GM18907 (cell line): ENCODE measurements at regions not wholly inside any gene's neighbourhood (a gene's known extent, or its start where the extent isn't known, plus 50 kb on each side); places are given as distances from the start of the nearest gene placed in this dataset.

Experiments
- ATAC-seq: cut with Tn5 transposase; IDR thresholded peaks from one replicate; pipeline ENCODE4 v1.9.1; 2021; ENCODE audit warnings: mild to moderate bottlenecking, moderate library complexity; ENCODE audit not compliant: unreplicated experiment

DNA sequence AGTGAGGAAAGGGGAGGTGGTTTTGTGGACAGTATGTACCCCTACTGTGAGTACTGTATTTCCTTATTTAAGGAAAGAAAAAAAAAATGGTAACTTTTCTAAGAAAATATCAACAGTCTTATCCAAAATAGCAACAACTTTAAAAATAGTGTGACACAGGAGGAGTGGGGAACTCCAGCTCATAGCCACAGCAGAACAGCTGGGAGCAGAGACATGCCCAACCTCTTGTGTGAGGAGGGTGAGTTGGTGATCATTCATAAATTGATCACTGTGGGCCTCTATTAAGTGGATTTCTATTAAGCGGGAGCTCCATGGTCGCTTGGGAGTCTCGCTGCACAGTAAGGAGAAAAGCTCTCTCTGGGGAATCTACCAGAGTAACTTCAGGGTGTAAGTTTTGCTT is 158.8 kb upstream of the DUSP10 start:
- no peak for ATAC-seq

GRCh38 chr1:221897321-221897721 is 155.4 kb upstream of the DUSP10 start:
- no peak for ATAC-seq

GRCh38 chr1:221892301-221892830 is 150.5 kb upstream of the DUSP10 start:
- no peak for ATAC-seq

GRCh38 chr1:221891708-221892107 is 149.8 kb upstream of the DUSP10 start:
- ATAC-seq = no peak

DNA sequence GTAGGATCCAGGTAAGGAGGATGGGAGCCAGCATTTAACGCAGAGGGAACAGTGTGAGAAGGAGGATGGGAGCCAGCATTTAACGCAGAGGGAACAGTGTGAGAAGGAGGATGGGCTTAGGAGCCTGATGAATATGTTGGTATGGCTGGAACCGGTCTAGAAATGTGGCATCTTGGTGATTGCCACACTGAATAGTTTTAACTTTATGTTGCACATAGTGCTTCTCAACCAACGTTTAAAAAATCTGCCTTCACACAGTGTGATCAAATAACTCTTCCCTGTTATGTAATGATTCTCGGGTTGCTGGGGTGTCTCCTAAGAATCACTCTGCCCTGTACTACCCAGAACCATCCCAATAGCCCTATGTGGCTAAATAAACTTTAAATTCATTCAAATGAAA is 146.9 kb upstream of the DUSP10 start:
- no peak for ATAC-seq

- no peak for ATAC-seq
These were observed 146.3 kb upstream of the DUSP10 start for GRCh38 chr1:221888218-221888617.

DNA sequence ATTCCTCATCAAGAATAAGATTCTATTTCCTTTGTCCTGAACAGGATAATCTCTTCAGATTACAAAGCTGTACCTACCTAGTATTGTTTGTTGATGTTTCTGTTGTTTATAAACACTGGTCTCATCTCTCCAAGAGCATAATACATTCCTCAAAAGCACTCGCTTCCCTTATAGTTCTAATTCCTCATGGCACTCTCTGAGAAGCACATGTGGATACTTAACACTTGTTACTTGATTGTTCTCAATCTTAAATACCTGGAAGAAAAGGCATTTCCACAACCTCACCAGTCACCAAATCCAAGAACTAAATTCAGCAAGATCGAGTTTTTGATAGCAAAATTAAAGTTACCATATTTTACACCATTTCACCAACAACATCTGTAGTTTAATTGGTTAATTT is 145.9 kb upstream of the DUSP10 start:
- ATAC-seq = no peak

DNA sequence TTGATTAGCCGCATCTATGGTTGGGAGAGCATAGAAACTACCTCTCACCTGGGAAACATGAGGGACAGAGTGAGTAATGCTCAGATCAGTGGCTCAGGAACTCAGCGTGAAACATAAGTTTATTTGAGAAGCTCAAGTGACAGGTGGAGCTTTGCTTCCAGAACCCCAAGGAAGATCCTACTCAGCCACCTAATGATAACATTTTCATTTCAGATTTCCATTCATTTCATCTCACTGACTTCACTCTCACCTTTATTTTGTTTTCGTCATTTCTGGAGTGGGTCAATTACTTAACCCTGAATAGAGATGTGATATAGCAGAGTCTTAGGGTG is 145.5 kb upstream of the DUSP10 start:
- ATAC-seq = no peak

DNA sequence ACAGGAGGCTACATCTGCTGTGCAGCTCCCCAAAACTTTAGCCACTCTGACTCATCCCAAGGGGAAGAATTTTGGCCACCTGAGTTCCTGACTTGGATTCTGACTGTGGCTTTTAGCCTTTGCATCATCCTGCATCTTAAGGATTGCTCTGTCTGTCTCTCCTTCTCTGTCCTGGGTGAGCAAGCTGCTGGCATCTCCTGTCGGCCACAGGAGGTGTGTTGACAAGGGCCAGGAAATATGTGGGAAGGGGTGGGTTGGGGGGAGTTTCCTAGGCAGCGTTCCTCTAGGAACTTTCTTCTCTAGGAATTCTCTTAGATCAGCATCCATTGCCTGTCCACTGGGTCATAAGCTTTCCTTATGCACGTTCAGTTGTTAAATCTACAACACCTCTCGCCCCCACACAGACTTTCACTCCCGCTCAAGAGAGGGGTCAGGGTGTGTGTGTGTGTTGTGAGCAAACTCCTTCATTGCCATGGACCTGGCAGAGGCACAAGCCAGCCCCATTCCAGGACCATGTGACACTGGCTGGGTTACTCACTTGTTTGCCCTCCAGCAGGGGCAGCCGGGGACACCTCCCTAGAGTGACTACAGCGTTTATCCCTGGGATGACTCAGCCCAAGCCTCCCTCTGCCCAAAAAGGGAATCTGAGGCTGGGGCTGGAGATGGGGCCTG is 145.0 kb upstream of the DUSP10 start:
- no peak for ATAC-seq

GRCh38 chr1:221886311-221886710 is 144.4 kb upstream of the DUSP10 start:
- no peak for ATAC-seq

GRCh38 chr1:221884821-221885220 is 142.9 kb upstream of the DUSP10 start:
- no peak for ATAC-seq

DNA sequence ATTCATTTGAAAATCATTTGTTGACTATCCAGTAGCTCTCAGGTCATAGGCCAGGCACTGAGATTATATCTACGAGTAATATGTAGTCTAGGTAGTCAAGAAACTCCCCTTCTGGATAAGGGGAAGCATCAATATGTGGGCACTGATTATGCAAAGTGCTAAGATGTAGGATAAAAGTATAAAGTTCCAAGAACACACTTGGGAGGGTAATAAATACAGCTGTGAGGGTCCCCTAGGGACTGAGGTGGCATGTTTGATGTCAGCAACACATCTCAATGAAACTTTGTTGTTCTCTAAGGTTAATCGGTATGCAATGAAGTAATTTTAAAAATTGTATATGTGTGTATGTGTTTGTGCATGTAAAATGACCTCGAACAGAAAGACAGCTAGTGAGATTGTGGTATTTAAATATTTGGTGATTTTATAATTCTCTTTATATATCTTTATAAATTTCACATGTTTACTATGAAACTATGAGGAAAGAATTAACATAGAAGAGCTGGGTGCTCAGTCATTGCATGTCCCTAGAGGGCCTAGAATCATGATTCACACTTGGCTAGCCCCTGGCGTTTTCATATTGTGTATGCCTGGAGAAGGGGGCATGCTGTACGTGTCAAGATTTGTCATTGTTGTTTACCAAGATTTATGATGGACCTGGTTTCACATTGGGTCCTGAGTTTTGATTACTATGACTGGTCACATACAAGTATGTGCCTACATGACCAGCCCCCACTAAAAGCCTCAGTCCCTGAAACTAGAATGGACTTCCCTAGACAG is 140.1 kb upstream of the DUSP10 start:
- peak; percentile 55 for ATAC-seq

DNA sequence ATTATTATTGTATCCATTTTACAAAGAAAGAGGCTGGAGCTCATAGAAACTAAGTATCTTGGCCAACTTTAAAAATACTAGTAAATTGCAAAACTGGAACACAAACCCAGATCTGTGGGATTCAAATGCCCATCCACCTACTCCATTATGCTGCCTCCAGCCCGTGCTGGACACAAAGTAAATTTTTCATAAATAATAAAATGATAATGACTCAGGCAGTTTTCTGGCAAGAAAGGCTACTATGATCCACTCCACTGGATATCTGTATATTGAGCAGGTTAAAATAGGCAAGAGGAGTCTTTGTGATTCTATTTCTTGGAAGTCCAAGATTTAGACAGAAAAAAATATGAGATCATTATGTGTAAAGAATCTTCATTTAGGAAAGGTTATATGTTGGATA is 138.3 kb upstream of the DUSP10 start:
- no peak for ATAC-seq

DNA sequence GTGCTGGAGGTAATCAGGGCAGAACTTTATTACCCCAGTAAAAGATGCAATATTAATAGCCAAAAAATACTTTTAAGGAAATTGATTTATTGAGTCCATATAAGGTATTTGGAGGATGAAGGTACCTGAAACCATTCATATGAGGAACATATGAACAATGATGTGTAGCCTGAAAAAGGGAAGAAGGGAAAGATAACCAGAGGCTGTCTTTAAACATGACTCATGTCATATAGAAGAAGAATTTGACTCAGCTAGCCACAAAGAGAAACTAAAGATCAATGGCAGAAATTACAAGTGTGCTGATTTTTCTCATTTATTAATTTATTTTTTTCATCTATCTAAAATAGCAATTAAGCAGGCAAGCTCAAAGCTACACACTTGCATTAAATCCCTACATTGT is 136.2 kb upstream of the DUSP10 start:
- ATAC-seq = peak; percentile 80

GRCh38 chr1:221877311-221877710 is 135.4 kb upstream of the DUSP10 start:
- ATAC-seq = no peak

DNA sequence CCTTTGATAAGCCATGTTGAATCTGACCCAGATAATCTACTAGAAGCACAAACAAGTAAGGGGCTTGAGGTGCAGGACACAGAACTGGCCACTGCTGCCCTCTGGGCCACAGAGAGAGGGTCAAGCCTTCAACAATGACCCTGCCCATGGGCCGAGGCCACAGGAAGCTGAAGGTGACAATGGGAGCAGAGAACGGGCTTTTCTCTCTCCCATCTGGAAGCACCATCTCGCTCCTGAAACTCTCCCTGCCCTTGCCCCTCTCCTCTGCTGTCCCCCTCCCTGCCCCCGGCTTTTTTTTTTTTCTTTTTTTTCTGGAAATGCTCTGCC is 133.1 kb upstream of the DUSP10 start:
- no peak for ATAC-seq

DNA sequence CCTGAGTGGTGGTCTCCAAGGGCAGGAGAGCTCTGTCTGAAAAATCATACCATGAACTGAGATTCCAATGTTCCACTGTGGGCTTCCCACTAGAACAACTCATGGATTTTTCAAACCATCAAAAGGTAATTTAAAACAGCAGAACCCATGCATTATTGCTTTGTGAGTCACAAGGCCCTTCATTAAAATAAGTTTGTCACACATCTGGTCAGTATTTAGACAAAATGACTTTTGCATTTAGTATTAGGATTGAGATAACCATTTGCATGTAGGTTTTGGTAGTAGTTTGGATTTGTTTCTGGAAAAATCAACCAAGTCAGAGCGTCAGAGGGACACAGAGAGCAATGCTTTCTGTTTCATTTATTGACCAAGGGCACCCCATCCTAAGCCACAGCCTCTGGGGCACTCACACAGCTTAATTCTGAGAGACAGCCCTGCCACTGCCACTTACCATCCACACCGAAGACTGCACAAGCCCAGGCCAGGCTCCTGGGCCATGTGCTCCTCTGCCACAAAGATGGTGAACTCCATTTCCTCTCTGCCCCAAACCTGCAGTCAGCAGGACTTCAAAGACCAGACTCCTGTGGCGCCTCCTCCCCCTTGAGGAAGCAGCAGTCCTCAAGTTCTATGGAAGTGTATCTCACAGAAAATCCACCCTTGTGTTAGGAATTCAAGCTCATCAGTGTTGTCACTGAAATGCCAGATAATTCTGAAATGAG is 132.6 kb upstream of the DUSP10 start:
- no peak for ATAC-seq

DNA sequence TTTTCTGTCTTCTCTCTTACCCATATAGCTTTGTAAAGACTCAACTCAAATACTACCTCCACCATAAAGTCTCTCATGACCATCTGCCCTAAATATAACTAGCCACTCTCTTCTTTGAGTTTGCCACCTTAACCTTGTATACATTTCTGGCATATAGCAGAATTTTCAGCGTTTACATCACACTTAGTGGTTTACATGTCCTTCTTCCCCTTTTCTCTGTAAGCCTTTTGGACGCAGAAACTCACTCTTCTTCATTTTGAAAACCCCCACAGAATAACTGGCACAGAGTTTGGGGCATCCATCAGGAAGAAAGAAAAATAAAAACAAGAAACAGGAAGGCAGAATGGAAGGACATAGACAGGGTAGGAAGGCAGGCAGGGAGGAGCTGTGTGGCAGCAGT is 131.8 kb upstream of the DUSP10 start:
- no peak for ATAC-seq

DNA sequence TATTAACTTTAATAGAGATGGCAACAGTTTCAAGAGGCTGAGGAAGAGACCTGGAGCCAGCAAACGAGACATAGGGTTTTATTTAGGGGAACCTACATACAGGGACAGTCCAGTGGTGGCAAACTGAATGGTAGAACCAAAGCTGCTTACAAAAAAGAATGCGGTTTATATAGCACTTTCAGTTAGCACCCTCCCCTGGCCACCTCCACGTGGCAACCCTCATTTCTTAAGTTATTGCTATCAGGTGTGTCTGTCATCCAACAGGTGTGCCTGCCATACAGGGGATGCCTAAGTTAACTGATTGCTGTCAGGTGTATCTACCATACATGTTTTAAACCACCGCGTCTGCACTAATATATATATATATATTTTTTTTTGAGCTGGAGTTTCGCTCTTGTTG is 129.2 kb upstream of the DUSP10 start:
- ATAC-seq = no peak

DNA sequence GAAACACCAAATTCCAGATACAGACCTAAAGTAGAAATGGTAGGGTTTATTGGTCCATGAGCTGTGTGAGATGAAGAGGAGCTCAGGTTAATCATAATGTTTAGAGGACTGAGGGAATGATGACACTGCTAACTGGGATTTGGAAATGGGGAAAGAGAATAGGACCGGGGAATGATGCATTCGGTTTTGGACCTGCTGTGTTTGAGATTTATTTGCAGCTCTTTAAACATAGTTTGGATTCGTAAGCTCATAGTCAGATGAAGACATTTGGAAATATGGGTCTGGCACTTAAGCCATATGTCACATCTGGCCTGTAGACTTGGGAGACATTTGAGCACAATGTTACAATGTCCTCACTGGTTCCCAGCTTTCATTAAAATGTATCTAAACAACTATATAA is 127.9 kb upstream of the DUSP10 start:
- ATAC-seq = no peak

- no peak for ATAC-seq
These were observed 126.9 kb upstream of the DUSP10 start for GRCh38 chr1:221868593-221869303.
